Stomach smooth muscle (tissue), 2 donors: ENCODE measurements at regions not wholly inside any gene's neighbourhood (a gene's known extent, or its start where the extent isn't known, plus 50 kb on each side); places are given as distances from the start of the nearest gene placed in this dataset.

ENCODE experiments used
- H3K27ac ChIP-seq: one replicate; pipeline ENCODE4 v1.7.0; 2013; ENCODE audit warnings: mild to moderate bottlenecking, low read length, inconsistent platforms
- H3K27me3 ChIP-seq, 2 donors: one replicate each; pipeline ENCODE4 v1.7.0; 2013; ENCODE audit warnings: low read length in 2 of 2; ENCODE audit not compliant: insufficient read depth in 2 of 2, control insufficient read depth in 1 of 2
- H3K36me3 ChIP-seq, 2 donors: one replicate each; pipeline ENCODE4 v1.7.0; 2013; ENCODE audit warnings: low read length in 2 of 2; ENCODE audit not compliant: control insufficient read depth in 2 of 2, insufficient read depth in 2 of 2
- H3K4me1 ChIP-seq: one replicate; pipeline ENCODE4 v1.7.0; 2013; ENCODE audit warnings: low read length; ENCODE audit not compliant: control insufficient read depth, insufficient read depth
- H3K4me3 ChIP-seq, 2 donors: one replicate each; pipeline ENCODE4 v1.7.0; 2013; ENCODE audit warnings: low read length in 2 of 2
- H3K9ac ChIP-seq, 2 donors: one replicate each; pipeline ENCODE4 v1.7.0; 2013; ENCODE audit warnings: low read length in 2 of 2, mild to moderate bottlenecking in 1 of 2
- H3K9me3 ChIP-seq, 2 donors: one replicate each; pipeline ENCODE4 v1.7.0; 2013; ENCODE audit warnings: low read length in 2 of 2; ENCODE audit not compliant: control insufficient read depth in 2 of 2
- donor health status: healthy.
- donor health status: Pancreatic carcinoma.

- Histone ChIP-seq H3K9ac (no peak overlapping the region), H3K4me3 (no peak overlapping the region), H3K27me3 (no peaks in the 10 kb centered on the region), H3K27ac (no peak overlapping the region), H3K9me3 (no peaks in the 10 kb centered on the region), H3K4me1 (no peaks in the 10 kb centered on the region), H3K36me3 (no peaks in the 10 kb centered on the region)
Observed at GRCh38 chr12:25009496-25010092, 60.7 kb upstream of the BCAT1 start.

GRCh38 chr12:25005376-25005775, 56.5 kb upstream of the BCAT1 start:
- Histone ChIP-seq H3K9ac (no peak overlapping the region), H3K27ac (no peak overlapping the region), H3K27me3 (no peaks in the 10 kb centered on the region), H3K4me1 (no peaks in the 10 kb centered on the region), H3K4me3 (no peak overlapping the region), H3K9me3 (no peaks in the 10 kb centered on the region), H3K36me3 (no peaks in the 10 kb centered on the region)

GRCh38 chr12:25004447-25004846, 55.5 kb upstream of the BCAT1 start:
- Histone ChIP-seq H3K9ac (no peak overlapping the region), H3K4me1 (no peaks in the 10 kb centered on the region), H3K4me3 (no peak overlapping the region), H3K27me3 (no peaks in the 10 kb centered on the region), H3K9me3 (no peaks in the 10 kb centered on the region), H3K36me3 (no peaks in the 10 kb centered on the region), H3K27ac (no peak overlapping the region)

- Histone ChIP-seq H3K4me3 (no peak overlapping the region), H3K9ac (no peak overlapping the region), H3K27me3 (no peaks in the 10 kb centered on the region), H3K4me1 (no peaks in the 10 kb centered on the region), H3K27ac (no peak overlapping the region), H3K36me3 (no peaks in the 10 kb centered on the region), H3K9me3 (no peaks in the 10 kb centered on the region)
Observed at GRCh38 chr12:25001311-25001710, 52.4 kb upstream of the BCAT1 start.
